DOHH2 (cell line): ENCODE measurements at regions not wholly inside any gene's neighbourhood (a gene's known extent, or its start where the extent isn't known, plus 50 kb on each side); places are given as distances from the start of the nearest gene placed in this dataset.
"Not testable (repeated sequence)": the region's sequence is repeated elsewhere in the genome, so short reads cannot be mapped to it uniquely, and the experiment has no call there.

Experiments used
- H3F3A ChIP-seq: fragments of 200-600 bp; sonication (generic), shearing (Covaris generic); 2 replicates; pipeline ENCODE4 v1.6.0; 2016; ENCODE audit warnings: antibody characterized with exemption, mild to moderate bottlenecking; ENCODE audit not compliant: control insufficient read depth, insufficient read depth
- H3K27ac ChIP-seq: fragments of 200-600 bp; sonication (generic); 2 replicates; pipeline ENCODE4 v1.5.1; 2014; ENCODE audit warnings: low read depth, mild to moderate bottlenecking, low read length, moderate library complexity
- H3K27me3 ChIP-seq: fragments of 200-600 bp; sonication (generic); 2 replicates; pipeline ENCODE4 v1.6.1; 2014; ENCODE audit warnings: mild to moderate bottlenecking, low read length, mixed read lengths; ENCODE audit not compliant: control insufficient read depth
- H3K36me3 ChIP-seq: fragments of 200-600 bp; sonication (generic); 2 replicates; pipeline ENCODE4 v1.6.1; 2014; ENCODE audit warnings: mild to moderate bottlenecking, low read length, moderate library complexity, mixed read lengths; ENCODE audit not compliant: control insufficient read depth
- H3K4me1 ChIP-seq: fragments of 200-600 bp; sonication (generic); 2 replicates; pipeline ENCODE4 v1.6.1; 2014; ENCODE audit warnings: mild to moderate bottlenecking, low read length, mixed read lengths; ENCODE audit not compliant: control insufficient read depth
- H3K4me2 ChIP-seq: fragments of 200-600 bp; sonication (generic); 2 replicates; pipeline ENCODE4 v1.6.0; 2014; ENCODE audit warnings: mild to moderate bottlenecking, low read length, moderate library complexity
- H3K4me3 ChIP-seq: fragments of 200-600 bp; sonication (generic); 2 replicates; pipeline ENCODE4 v1.5.1; 2014; ENCODE audit warnings: mild to moderate bottlenecking, low read length, mixed read lengths
- H3K79me2 ChIP-seq: fragments of 200-600 bp; sonication (generic); 2 replicates; pipeline ENCODE4 v1.6.1; 2014; ENCODE audit warnings: mild to moderate bottlenecking, low read length, mixed read lengths; ENCODE audit not compliant: control insufficient read depth
- H3K9me2 ChIP-seq: fragments of 200-600 bp; sonication (generic); replicated peaks from 2 replicates; pipeline ENCODE4 v1.6.1; 2014; ENCODE audit warnings: mild to moderate bottlenecking, low read length, mixed read lengths; ENCODE audit not compliant: control insufficient read depth
- H3K9me3 ChIP-seq: fragments of 200-600 bp; sonication (generic); 2 replicates; pipeline ENCODE4 v1.6.1; 2014; ENCODE audit warnings: antibody characterized with exemption, low read length, mixed read lengths; ENCODE audit not compliant: control insufficient read depth, insufficient read depth
- H4K20me1 ChIP-seq: fragments of 200-600 bp; sonication (generic); 2 replicates; pipeline ENCODE4 v1.6.0; 2014; ENCODE audit warnings: low read depth, mild to moderate bottlenecking, antibody characterized with exemption, low read length, moderate library complexity; ENCODE audit not compliant: control insufficient read depth, insufficient read depth
- CTCF ChIP-seq: fragments of 200-600 bp; sonication (generic); IDR thresholded peaks from one replicate; pipeline ENCODE4 v1.5.1; 2014; ENCODE audit warnings: antibody characterized with exemption, mild to moderate bottlenecking, low read depth, low read length; ENCODE audit not compliant: poor library complexity, severe bottlenecking
- EZH2phosphoT487 ChIP-seq: fragments of 200-600 bp; sonication (generic); IDR thresholded peaks from 2 replicates; pipeline ENCODE4 v1.6.1; 2017; ENCODE audit warnings: borderline replicate concordance, mild to moderate bottlenecking, antibody characterized with exemption, low read length, moderate library complexity, mixed read lengths

GRCh38 chr14:71400871-71401321, 493.6 kb downstream of the PCNX1 start:
- no peak overlapping the region for H3K4me2 ChIP-seq
- H3K4me3 ChIP-seq, result no peak overlapping the region
- no peaks in the 10 kb centered on the region for H4K20me1 ChIP-seq
- no peak overlapping the region for H3K27ac ChIP-seq
- H3F3A ChIP-seq, result peaks cover 6% of the 10 kb centered on the region; the same call in 1 of the 2 replicates
- TF ChIP-seq EZH2phosphoT487, result no peak
- no peak for TF ChIP-seq CTCF
- H3K79me2 ChIP-seq, result peaks cover 27% of the 10 kb centered on the region
- no peaks in the 10 kb centered on the region for H3K9me3 ChIP-seq
- no peaks in the 10 kb centered on the region for H3K36me3 ChIP-seq
- no peaks in the 10 kb centered on the region for H3K27me3 ChIP-seq
- no peaks in the 10 kb centered on the region for H3K9me2 ChIP-seq
- H3K4me1 ChIP-seq, result peaks cover 26% of the 10 kb centered on the region

- H3K9me3 ChIP-seq, H3K36me3 ChIP-seq, H3K27ac ChIP-seq, H3F3A ChIP-seq, H4K20me1 ChIP-seq, H3K4me3 ChIP-seq, H3K27me3 ChIP-seq, H3K4me2 ChIP-seq, H3K9me2 ChIP-seq: not testable (repeated sequence)
- Histone ChIP-seq H3K79me2 (peaks cover 21% of the 10 kb centered on the region), H3K4me1 (peaks cover 26% of the 10 kb centered on the region)
Observed at GRCh38 chr14:71402415-71402814, 495.2 kb downstream of the PCNX1 start.

GRCh38 chr14:71403656-71404055, 496.4 kb downstream of the PCNX1 start:
- Histone ChIP-seq H3K36me3 (no peaks in the 10 kb centered on the region), H3K4me2 (no peak overlapping the region), H3K27me3 (no peaks in the 10 kb centered on the region), H4K20me1 (no peaks in the 10 kb centered on the region), H3K4me1 (peaks cover 20% of the 10 kb centered on the region), H3K27ac (no peak overlapping the region), H3K9me2 (no peaks in the 10 kb centered on the region), H3F3A (peaks cover 5% of the 10 kb centered on the region; the same call in 1 of the 2 replicates), H3K4me3 (no peak overlapping the region), H3K9me3 (no peaks in the 10 kb centered on the region), H3K79me2 (peaks cover 15% of the 10 kb centered on the region)
- TF ChIP-seq CTCF, result no peak
- no peak for TF ChIP-seq EZH2phosphoT487

- Histone ChIP-seq H3K36me3 (no peaks in the 10 kb centered on the region), H3K27ac (no peak overlapping the region), H3K4me2 (no peak overlapping the region), H3K4me3 (no peak overlapping the region), H3K27me3 (no peaks in the 10 kb centered on the region), H3K9me2 (no peaks in the 10 kb centered on the region), H3F3A (0 out of 2 replicates have a peak, but pooled peaks cover 3% of the 10 kb centered on the region), H3K9me3 (no peaks in the 10 kb centered on the region), H3K79me2 (peaks cover 6% of the 10 kb centered on the region; the same call in 1 of the 2 replicates), H3K4me1 (peaks cover 4% of the 10 kb centered on the region), H4K20me1 (no peaks in the 10 kb centered on the region)
- no peak for TF ChIP-seq EZH2phosphoT487
- TF ChIP-seq CTCF, result no peak
Observed at GRCh38 chr14:71405676-71406075, 498.4 kb downstream of the PCNX1 start.
